CD4-positive, alpha-beta T cell (primary cell): ENCODE measurements at regions not wholly inside any gene's neighbourhood (a gene's known extent, or its start where the extent isn't known, plus 50 kb on each side); places are given as distances from the start of the nearest gene placed in this dataset.
"Not testable (repeated sequence)": the region's sequence is repeated elsewhere in the genome, so short reads cannot be mapped to it uniquely, and the experiment has no call there.

ENCODE experiments used
- ATAC-seq: fragments of 200-7000 bp; cut with Tn5 transposase; one replicate; pipeline ENCODE4 v1.10.0; 2022; ENCODE audit warnings: mild to moderate bottlenecking; ENCODE audit not compliant: poor library complexity
- CTCF ChIA-PET: fragments of 350-600 bp; sonication (Branson Sonifier 250); formaldehyde crosslinking; loops from one replicate; lab custom pipeline; 2021; ENCODE audit warnings: antibody characterized with exemption, inconsistent platforms; lab: Charles Lee
- POLR2A ChIA-PET: fragments of 350-600 bp; sonication (Branson Sonifier 250); formaldehyde crosslinking; loops from one replicate; lab custom pipeline; 2021; ENCODE audit warnings: antibody characterized with exemption, inconsistent platforms; lab: Charles Lee
- DNase-seq, 14 experiments: peaks; one replicate each; pipeline ENCODE4 v3.0.0-alpha.2; 2013 to 2020; ENCODE audit warnings: mixed read lengths in 2 of 14
- H3K27ac ChIP-seq, 2 donors: one replicate each; pipeline versions ENCODE4 v1.5.1 to v1.7.0; 2013; ENCODE audit warnings: low read length in 2 of 2, low read depth in 1 of 2, mild to moderate bottlenecking in 1 of 2
- H3K27me3 ChIP-seq, 2 experiments: 1 replicate in 1 of 2; 2 replicates in 1 of 2; pipeline versions ENCODE4 v1.6.1 to v1.7.0; 2013; ENCODE audit warnings: low read length in 2 of 2, control low read depth in 1 of 2, mild to moderate bottlenecking in 1 of 2, moderate library complexity in 1 of 2; ENCODE audit not compliant: insufficient read depth in 2 of 2, control insufficient read depth in 1 of 2
- H3K36me3 ChIP-seq: one replicate; pipeline ENCODE4 v1.6.1; 2013; ENCODE audit warnings: low read length, control low read depth; ENCODE audit not compliant: insufficient read depth
- H3K4me1 ChIP-seq: one replicate; pipeline ENCODE4 v1.6.1; 2013; ENCODE audit warnings: low read length, control low read depth; ENCODE audit not compliant: insufficient read depth
- H3K4me3 ChIP-seq: one replicate; pipeline ENCODE4 v1.5.1; 2013; ENCODE audit warnings: mild to moderate bottlenecking, low read length, moderate library complexity
- H3K9me3 ChIP-seq, 2 experiments: 1 replicate in 1 of 2; 2 replicates in 1 of 2; pipeline versions ENCODE4 v1.6.1 to v1.7.0; 2013; ENCODE audit warnings: low read length in 2 of 2, mild to moderate bottlenecking in 2 of 2, control low read depth in 1 of 2, moderate library complexity in 1 of 2; ENCODE audit not compliant: control insufficient read depth in 1 of 2, insufficient read depth in 1 of 2
- H3K27ac Mint-ChIP-seq: one replicate; pipeline ENCODE4 v1.8.0; 2020; ENCODE audit warnings: mixed read lengths
- H3K27me3 Mint-ChIP-seq: one replicate; pipeline ENCODE4 v1.8.0; 2021; ENCODE audit warnings: mixed read lengths
- H3K36me3 Mint-ChIP-seq: one replicate; pipeline ENCODE4 v1.8.0; 2021; ENCODE audit warnings: low read depth, mixed read lengths
- H3K4me1 Mint-ChIP-seq: one replicate; pipeline ENCODE4 v1.8.0; 2021; ENCODE audit warnings: low read depth, mixed read lengths
- H3K4me3 Mint-ChIP-seq: one replicate; pipeline ENCODE4 v1.8.0; 2020; ENCODE audit warnings: mild to moderate bottlenecking, mixed read lengths
- H3K9me3 Mint-ChIP-seq: one replicate; pipeline ENCODE4 v1.8.0; 2020; ENCODE audit warnings: mixed read lengths
- CTCF ChIP-seq: fragments of 200-600 bp; IDR thresholded peaks from one replicate; pipeline ENCODE4 v1.8.0; 2022; ENCODE audit warnings: antibody characterized with exemption, mild to moderate bottlenecking
- intact Hi-C, 2 experiments: fragments of 100-400 bp; cut with DNase I in 1 of 2; cut with micrococcal nuclease in 1 of 2; formaldehyde crosslinking; loops; one replicate each; pipeline versions ENCODE4 v1.15.1 to v1.9.0; 2023 to 2025; cut with DNase I, micrococcal nuclease

- Histone ChIP-seq H3K36me3 (no peaks in the 10 kb centered on the region), H3K27ac (no peak overlapping the region), H3K9me3 (no peaks in the 10 kb centered on the region), H3K4me3 (no peak overlapping the region), H3K4me1 (no peaks in the 10 kb centered on the region), H3K27me3 (no peaks in the 10 kb centered on the region)
- CTCF ChIA-PET, result no interaction called here
- intact Hi-C loops, result no loop called here
- H3K4me3 Mint-ChIP-seq, result no peak overlapping the region
- ATAC-seq (no peak), DNase-seq (no peak)
- peaks cover 2% of the 10 kb centered on the region for H3K9me3 Mint-ChIP-seq
- POLR2A ChIA-PET, result no interaction called here
- peaks cover 14% of the 10 kb centered on the region for H3K27me3 Mint-ChIP-seq
- H3K4me1 Mint-ChIP-seq, result no peaks in the 10 kb centered on the region
- no peak for TF ChIP-seq CTCF
- H3K27ac Mint-ChIP-seq, result no peak overlapping the region
- H3K36me3 Mint-ChIP-seq, result no peaks in the 10 kb centered on the region
Observed at GRCh38 chr12:91249518-91250272, 67.1 kb upstream of the DCN start.

- Mint-ChIP-seq H3K4me3 (no peak overlapping the region), H3K4me1 (no peaks in the 10 kb centered on the region), H3K27ac (no peak overlapping the region), H3K36me3 (no peaks in the 10 kb centered on the region), H3K27me3 (peaks cover 13% of the 10 kb centered on the region), H3K9me3 (peaks cover 6% of the 10 kb centered on the region)
- ATAC-seq, result no peak
- Histone ChIP-seq H3K4me1 (no peaks in the 10 kb centered on the region), H3K4me3 (no peak overlapping the region), H3K36me3 (no peaks in the 10 kb centered on the region), H3K27ac (no peak overlapping the region), H3K27me3 (no peaks in the 10 kb centered on the region), H3K9me3 (no peaks in the 10 kb centered on the region)
- ChIA-PET CTCF (no interaction called here), POLR2A (no interaction called here)
- intact Hi-C loops, result no loop called here
- TF ChIP-seq CTCF, result no peak
- DNase-seq, result no peak
Observed at GRCh38 chr12:91249054-91249453, 66.4 kb upstream of the DCN start.

- H3K9me3 ChIP-seq, H3K4me1 Mint-ChIP-seq, H3K4me1 ChIP-seq, H3K4me3 Mint-ChIP-seq, POLR2A ChIA-PET, H3K9me3 Mint-ChIP-seq, H3K27ac ChIP-seq, H3K36me3 Mint-ChIP-seq, ATAC-seq, DNase-seq, H3K27ac Mint-ChIP-seq, H3K4me3 ChIP-seq, H3K36me3 ChIP-seq, intact Hi-C loops, H3K27me3 ChIP-seq, CTCF ChIA-PET, H3K27me3 Mint-ChIP-seq: not testable (repeated sequence)
Observed at GRCh38 chr12:91243177-91243576, 60.6 kb upstream of the DCN start.

GRCh38 chr12:91241756-91242155, 59.1 kb upstream of the DCN start:
- Mint-ChIP-seq H3K9me3 (peaks cover 7% of the 10 kb centered on the region), H3K36me3 (no peaks in the 10 kb centered on the region), H3K27me3 (no peaks in the 10 kb centered on the region), H3K4me1 (no peaks in the 10 kb centered on the region), H3K4me3 (no peak overlapping the region), H3K27ac (no peak overlapping the region)
- DNase-seq, result no peak
- ATAC-seq, result no peak
- no peak for TF ChIP-seq CTCF
- intact Hi-C loops, result no loop called here
- ChIA-PET CTCF (no interaction called here), POLR2A (interaction anchor here (0.6 kb wide), 1 partner anchor 55 kb away, joined by 4 read pairs; no protein-coding TSS in a partner anchor)
- Histone ChIP-seq H3K36me3 (no peaks in the 10 kb centered on the region), H3K4me3 (no peak overlapping the region), H3K4me1 (no peaks in the 10 kb centered on the region), H3K27ac (no peak overlapping the region), H3K9me3 (no peaks in the 10 kb centered on the region), H3K27me3 (no peaks in the 10 kb centered on the region)
